ENCODE measurements at regions not wholly inside any gene's neighbourhood (a gene's known extent, or its start where the extent isn't known, plus 50 kb on each side); places are given as distances from the start of the nearest gene placed in this dataset.

- Histone ChIP-seq H4K20me1 (no peaks in the 10 kb centered on the region), H3K36me3 (no peaks in the 10 kb centered on the region), H3K9me3 (no peaks in the 10 kb centered on the region), H3K27ac (no peak overlapping the region), H3K4me1 (peaks cover 35% of the 10 kb centered on the region), H3K27me3 (no peaks in the 10 kb centered on the region), H3K9ac (no peak overlapping the region), H3K4me3 (no peak overlapping the region), H3K4me2 (no peak overlapping the region)
- no peak for TF ChIP-seq Cebpa-rat (IDR thresholded peaks at IDR 0.05)
Observed at GRCh38 chr9:107175041-107175440, 108.0 kb upstream of the RAD23B start.

DNA sequence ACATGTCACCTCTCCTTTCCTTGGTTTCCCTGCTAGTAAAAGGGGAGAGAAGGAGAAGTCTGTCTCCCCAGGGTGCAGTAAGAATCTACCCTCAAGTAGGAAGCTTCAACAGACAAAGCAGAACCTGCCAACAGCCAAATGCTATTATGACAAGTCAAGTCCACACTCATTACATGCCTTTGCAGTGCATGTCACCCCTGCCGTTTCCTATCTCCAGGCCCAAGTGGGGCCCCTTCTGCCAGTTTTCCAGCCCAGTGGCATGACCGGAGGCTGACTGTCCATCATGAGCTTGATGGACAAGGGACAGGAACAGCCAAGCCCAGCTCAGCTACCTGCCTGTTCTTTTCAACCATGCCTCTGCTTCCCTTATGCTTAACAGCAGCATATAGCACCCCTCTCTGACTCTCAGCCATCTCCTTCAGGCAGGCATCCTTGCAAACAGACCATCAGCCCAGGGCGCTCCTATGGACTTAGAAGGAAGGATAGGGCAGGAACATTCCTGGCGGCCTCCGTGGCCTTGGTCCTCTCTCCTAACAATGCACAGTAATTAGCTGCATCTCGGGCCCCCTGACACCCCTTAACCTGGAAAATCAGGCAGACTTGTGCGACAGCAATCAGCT is 107.2 kb upstream of the RAD23B start:
- no peaks in the 10 kb centered on the region for H3K27me3 ChIP-seq
- peaks cover 27% of the 10 kb centered on the region for H3K4me1 ChIP-seq
- no peaks in the 10 kb centered on the region for H4K20me1 ChIP-seq
- no peaks in the 10 kb centered on the region for H3K36me3 ChIP-seq
- H3K4me3 ChIP-seq: no peak overlapping the region
- no peaks in the 10 kb centered on the region for H3K9me3 ChIP-seq
- no peak for TF ChIP-seq Cebpa-rat (IDR thresholded peaks at IDR 0.05)
- H3K27ac ChIP-seq: no peak overlapping the region
- H3K9ac ChIP-seq: no peak overlapping the region
- H3K4me2 ChIP-seq: no peak overlapping the region

GRCh38 chr9:107176436-107177151 is 106.5 kb upstream of the RAD23B start:
- Histone ChIP-seq H3K36me3 (no peaks in the 10 kb centered on the region), H3K4me1 (peaks cover 21% of the 10 kb centered on the region), H3K4me2 (no peak overlapping the region), H3K4me3 (no peak overlapping the region), H3K9ac (no peak overlapping the region), H3K27ac (no peak overlapping the region), H3K27me3 (no peaks in the 10 kb centered on the region), H4K20me1 (no peaks in the 10 kb centered on the region), H3K9me3 (no peaks in the 10 kb centered on the region)
- no peak for TF ChIP-seq Cebpa-rat (IDR thresholded peaks at IDR 0.05)

DNA sequence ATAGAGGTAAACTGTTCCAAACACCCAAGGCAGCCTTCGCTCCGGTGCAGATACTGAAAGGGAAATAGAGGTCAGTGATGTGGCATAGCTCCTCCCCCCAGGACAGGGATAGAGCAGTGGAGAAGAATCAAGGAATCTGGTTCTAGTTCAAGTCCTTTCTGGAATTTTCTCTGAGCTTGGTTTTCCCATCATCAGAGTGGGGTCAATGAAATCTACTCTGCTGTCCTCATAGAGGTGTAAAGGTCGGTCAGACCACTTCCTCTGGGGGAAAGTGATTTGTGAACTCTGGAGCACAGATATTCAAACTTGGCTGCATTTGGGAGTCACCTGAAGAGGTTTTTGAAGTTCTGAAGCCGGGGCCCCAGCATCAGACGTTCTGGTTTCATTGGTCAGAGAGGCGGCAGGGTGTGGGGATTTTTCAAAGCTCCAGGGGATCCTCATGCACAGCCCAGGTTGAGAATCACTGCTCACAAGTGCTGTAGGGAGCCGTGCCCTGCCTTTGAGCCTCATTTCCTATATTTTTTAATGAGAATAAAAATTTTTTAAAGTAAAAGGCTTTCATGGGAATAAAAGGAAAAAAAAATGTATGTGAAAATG is 105.7 kb upstream of the RAD23B start:
- Histone ChIP-seq H3K4me1 (peaks cover 17% of the 10 kb centered on the region), H3K27ac (no peak overlapping the region), H3K9me3 (no peaks in the 10 kb centered on the region), H3K4me3 (no peak overlapping the region), H3K36me3 (no peaks in the 10 kb centered on the region), H3K4me2 (no peak overlapping the region), H3K9ac (no peak overlapping the region), H4K20me1 (no peaks in the 10 kb centered on the region), H3K27me3 (no peaks in the 10 kb centered on the region)
- TF ChIP-seq Cebpa-rat (IDR thresholded peaks at IDR 0.05): no peak

DNA sequence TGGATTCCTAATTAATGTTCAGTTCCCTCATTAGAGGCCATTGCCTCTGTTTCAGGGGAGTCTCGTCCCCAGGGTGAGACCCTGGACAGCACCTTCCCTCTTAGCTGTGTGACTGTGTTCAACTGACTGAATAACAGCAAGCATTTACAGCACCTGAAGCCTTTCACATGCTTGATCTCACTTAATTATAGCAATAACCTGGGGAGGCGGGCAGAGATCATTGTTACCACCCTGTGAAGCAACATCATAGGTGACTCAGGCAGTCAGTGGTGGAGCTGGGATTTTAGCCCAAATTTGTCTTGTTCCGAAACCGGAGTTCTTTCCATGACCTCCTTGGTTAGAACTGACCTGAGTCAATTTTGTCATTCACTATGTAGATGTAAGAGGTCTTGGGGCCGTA is 105.2 kb upstream of the RAD23B start:
- Histone ChIP-seq H3K9me3 (peaks cover under 1% of the 10 kb centered on the region; the same call in 1 of the 2 replicates), H4K20me1 (no peaks in the 10 kb centered on the region), H3K4me2 (no peak overlapping the region), H3K36me3 (no peaks in the 10 kb centered on the region), H3K4me3 (no peak overlapping the region), H3K27me3 (no peaks in the 10 kb centered on the region), H3K4me1 (peaks cover 17% of the 10 kb centered on the region), H3K9ac (no peak overlapping the region), H3K27ac (no peak overlapping the region)
- TF ChIP-seq Cebpa-rat (IDR thresholded peaks at IDR 0.05): no peak

- no peak overlapping the region for H3K4me3 ChIP-seq
- no peak for TF ChIP-seq Cebpa-rat (IDR thresholded peaks at IDR 0.05)
- H3K4me2 ChIP-seq: no peak overlapping the region
- no peaks in the 10 kb centered on the region for H3K36me3 ChIP-seq
- no peak overlapping the region for H3K27ac ChIP-seq
- H3K9ac ChIP-seq: no peak overlapping the region
- no peaks in the 10 kb centered on the region for H4K20me1 ChIP-seq
- peaks cover 4% of the 10 kb centered on the region for H3K9me3 ChIP-seq
- no peaks in the 10 kb centered on the region for H3K27me3 ChIP-seq
- H3K4me1 ChIP-seq: peaks cover 17% of the 10 kb centered on the region
Observed at GRCh38 chr9:107178293-107178692, 104.8 kb upstream of the RAD23B start.

GRCh38 chr9:107180206-107180605 is 102.9 kb upstream of the RAD23B start:
- H3K9me3 ChIP-seq: peaks cover 8% of the 10 kb centered on the region
- no peak overlapping the region for H3K9ac ChIP-seq
- no peaks in the 10 kb centered on the region for H3K27me3 ChIP-seq
- H3K36me3 ChIP-seq: no peaks in the 10 kb centered on the region
- no peak overlapping the region for H3K27ac ChIP-seq
- H3K4me3 ChIP-seq: no peak overlapping the region
- 0 out of 2 replicates have a peak, but pooled peaks cover 6% of the 10 kb centered on the region for H3K4me1 ChIP-seq
- H4K20me1 ChIP-seq: no peaks in the 10 kb centered on the region
- no peak for TF ChIP-seq Cebpa-rat (IDR thresholded peaks at IDR 0.05)
- H3K4me2 ChIP-seq: no peak overlapping the region

- TF ChIP-seq Cebpa-rat (IDR thresholded peaks at IDR 0.05): no peak
- no peak overlapping the region for H3K4me2 ChIP-seq
Observed at GRCh38 chr9:107183176-107183575, 99.9 kb upstream of the RAD23B start.

GRCh38 chr9:107188376-107188775 is 94.7 kb upstream of the RAD23B start:
- Histone ChIP-seq H4K20me1 (no peaks in the 10 kb centered on the region), H3K4me3 (no peak overlapping the region), H3K27me3 (no peaks in the 10 kb centered on the region), H3K9me3 (peaks cover 3% of the 10 kb centered on the region), H3K9ac (no peak overlapping the region), H3K36me3 (no peaks in the 10 kb centered on the region), H3K4me2 (no peak overlapping the region), H3K4me1 (no peaks in the 10 kb centered on the region), H3K27ac (no peak overlapping the region)
- TF ChIP-seq Cebpa-rat (IDR thresholded peaks at IDR 0.05): no peak

More at GRCh38 chr9:107183176-107183575, 99.9 kb upstream of the RAD23B start:
- H3K36me3 ChIP-seq: no peaks in the 10 kb centered on the region
- H3K9ac ChIP-seq: no peak overlapping the region
- no peaks in the 10 kb centered on the region for H3K4me1 ChIP-seq
- H4K20me1 ChIP-seq: no peaks in the 10 kb centered on the region
- peaks cover 8% of the 10 kb centered on the region for H3K9me3 ChIP-seq
- no peaks in the 10 kb centered on the region for H3K27me3 ChIP-seq
- no peak overlapping the region for H3K27ac ChIP-seq
- H3K4me3 ChIP-seq: no peak overlapping the region

Data from BLaER1 (cell line).